Calu3 (cell line): ENCODE measurements at regions not wholly inside any gene's neighbourhood (a gene's known extent, or its start where the extent isn't known, plus 50 kb on each side); places are given as distances from the start of the nearest gene placed in this dataset.

Experiments used
- BruUV-seq: library from RNA; stranded (reverse); fragments of 400-500 nt; replicated peaks from 2 replicates; lab custom pipeline; 2021; lab: Mats Ljungman, UMichigan
- CTCF ChIA-PET: fragments of 300-600 bp; sonication (Branson Sonifier 250); formaldehyde crosslinking; loops from one replicate; lab custom pipeline; 2022; ENCODE audit warnings: antibody characterized with exemption; lab: Charles Lee
- DNase-seq: peaks from one replicate; pipeline ENCODE4 v3.0.0; 2022
- H3K27ac Mint-ChIP-seq: one replicate; pipeline ENCODE4 v1.8.0; 2022; ENCODE audit warnings: mixed read lengths; ENCODE audit not compliant: unreplicated experiment
- H3K27me3 Mint-ChIP-seq: one replicate; pipeline ENCODE4 v1.8.0; 2022; ENCODE audit warnings: mixed read lengths; ENCODE audit not compliant: unreplicated experiment
- H3K36me3 Mint-ChIP-seq: one replicate; pipeline ENCODE4 v1.8.0; 2022; ENCODE audit warnings: mild to moderate bottlenecking, moderate library complexity, mixed read lengths; ENCODE audit not compliant: insufficient read depth, unreplicated experiment
- H3K4me1 Mint-ChIP-seq: one replicate; pipeline ENCODE4 v1.8.0; 2022; ENCODE audit warnings: mild to moderate bottlenecking, low read depth, mixed read lengths; ENCODE audit not compliant: unreplicated experiment
- H3K4me3 Mint-ChIP-seq: one replicate; pipeline ENCODE4 v1.8.0; 2022; ENCODE audit warnings: mild to moderate bottlenecking, low read depth, moderate library complexity, mixed read lengths; ENCODE audit not compliant: unreplicated experiment
- H3K9me3 Mint-ChIP-seq: one replicate; pipeline ENCODE4 v1.8.0; 2022; ENCODE audit warnings: low read depth, mixed read lengths; ENCODE audit not compliant: unreplicated experiment
- CTCF ChIP-seq: fragments of 200-600 bp; IDR thresholded peaks from one replicate; pipeline ENCODE4 v1.8.0; 2022; ENCODE audit warnings: antibody characterized with exemption; ENCODE audit not compliant: unreplicated experiment
- intact Hi-C: fragments of 100-400 bp; cut with micrococcal nuclease; formaldehyde crosslinking; loops from one replicate; pipeline ENCODE4 v1.10.0; 2022; ENCODE audit not compliant: unreplicated experiment

GRCh38 chr2:8394569-8395359 lies 287.1 kb upstream of the ID2 start:
- Mint-ChIP-seq H3K27ac (no peak overlapping the region), H3K9me3 (peaks cover 3% of the 10 kb centered on the region), H3K27me3 (no peaks in the 10 kb centered on the region), H3K4me3 (no peak overlapping the region), H3K4me1 (peaks cover 5% of the 10 kb centered on the region), H3K36me3 (no peaks in the 10 kb centered on the region)
- BruUV-seq: no TSS peak
- DNase-seq: no peak
- intact Hi-C loops: no loop called here
- TF ChIP-seq CTCF: no peak
- CTCF ChIA-PET: interaction anchor here (1.3 kb wide), 1 partner anchor 19 kb away, joined by 3 read pairs; no protein-coding TSS in a partner anchor

GRCh38 chr2:8395718-8396117 lies 286.1 kb upstream of the ID2 start:
- no peak for DNase-seq
- TF ChIP-seq CTCF: no peak
- no peak overlapping the region for H3K4me3 Mint-ChIP-seq
- no peaks in the 10 kb centered on the region for H3K4me1 Mint-ChIP-seq
- H3K27ac Mint-ChIP-seq: no peak overlapping the region
- CTCF ChIA-PET: no interaction called here
- H3K27me3 Mint-ChIP-seq: no peaks in the 10 kb centered on the region
- no TSS peak for BruUV-seq
- H3K36me3 Mint-ChIP-seq: no peaks in the 10 kb centered on the region
- H3K9me3 Mint-ChIP-seq: peaks cover 3% of the 10 kb centered on the region
- intact Hi-C loops: no loop called here

GRCh38 chr2:8398040-8398668 lies 283.7 kb upstream of the ID2 start:
- Mint-ChIP-seq H3K36me3 (no peaks in the 10 kb centered on the region), H3K27ac (no peak overlapping the region), H3K4me1 (no peaks in the 10 kb centered on the region), H3K4me3 (no peak overlapping the region), H3K27me3 (no peaks in the 10 kb centered on the region), H3K9me3 (peaks cover 3% of the 10 kb centered on the region)
- CTCF ChIA-PET: no interaction called here
- no TSS peak for BruUV-seq
- intact Hi-C loops: no loop called here
- DNase-seq: no peak
- no peak for TF ChIP-seq CTCF

- H3K9me3 Mint-ChIP-seq: peaks cover 3% of the 10 kb centered on the region
- TF ChIP-seq CTCF: no peak
- H3K4me3 Mint-ChIP-seq: no peak overlapping the region
- CTCF ChIA-PET: no interaction called here
- H3K4me1 Mint-ChIP-seq: peaks cover 15% of the 10 kb centered on the region
- no peak overlapping the region for H3K27ac Mint-ChIP-seq
- DNase-seq: no peak
- H3K36me3 Mint-ChIP-seq: no peaks in the 10 kb centered on the region
- intact Hi-C loops: no loop called here
- no TSS peak for BruUV-seq
- no peaks in the 10 kb centered on the region for H3K27me3 Mint-ChIP-seq
These were observed 282.1 kb upstream of the ID2 start for GRCh38 chr2:8399731-8400130.
